ENCODE measurements at regions not wholly inside any gene's neighbourhood (a gene's known extent, or its start where the extent isn't known, plus 50 kb on each side); places are given as distances from the start of the nearest gene placed in this dataset.
"Not testable (repeated sequence)": the region's sequence is repeated elsewhere in the genome, so short reads cannot be mapped to it uniquely, and the experiment has no call there.

- H2AK5ac ChIP-seq (ENCODE audit: low read depth, low read length); DNase-seq (ENCODE audit: low read depth in 1 of 2, low spot score in 2 of 2); H3K36me3 ChIP-seq (ENCODE audit: control insufficient read depth in 2 of 4, insufficient read depth in 4 of 4, low read length in 3 of 4); H2BK5ac ChIP-seq (ENCODE audit: low read depth, low read length); H3K4ac ChIP-seq (replicated peaks; ENCODE audit: insufficient read length, low read depth, low read length); H3K4me2 ChIP-seq (ENCODE audit: insufficient read depth in 1 of 2, low read depth in 2 of 2, low read length in 2 of 2); H3K18ac ChIP-seq (ENCODE audit: extremely low read depth, low read length); H4K5ac ChIP-seq (ENCODE audit: insufficient read length, low read depth, low read length); H3K14ac ChIP-seq (ENCODE audit: insufficient read length); H3K79me1 ChIP-seq (ENCODE audit: low read depth, low read length); FAIRE-seq; H3K23me2 ChIP-seq (ENCODE audit: low read depth, low read length); H3K9ac ChIP-seq (replicated peaks in 1 of 4; ENCODE audit: extremely low read depth in 1 of 4, low read depth in 3 of 4, low read length in 3 of 4); H4K20me1 ChIP-seq (replicated peaks in 1 of 2; ENCODE audit: control insufficient read depth in 1 of 2, insufficient read depth in 2 of 2, low read length in 2 of 2); H2BK15ac ChIP-seq (ENCODE audit: low read length); H2AFZ ChIP-seq (ENCODE audit: low read length); H4K8ac ChIP-seq (ENCODE audit: extremely low read depth, insufficient read depth, low read length); H3K27me3 ChIP-seq (replicated peaks in 1 of 4; ENCODE audit: control insufficient read depth in 3 of 4, extremely low read depth in 1 of 4, insufficient read depth in 3 of 4, low read length in 3 of 4); H3K79me2 ChIP-seq (ENCODE audit: control insufficient read depth in 1 of 2, insufficient read depth in 2 of 2, low read length in 2 of 2); H2BK20ac ChIP-seq (ENCODE audit: low read length); H3K27ac ChIP-seq (ENCODE audit: low read depth, low read length); H3K56ac ChIP-seq (replicated peaks; ENCODE audit: insufficient read length, low read depth, low read length); H3K4me3 ChIP-seq (ENCODE audit: extremely low read depth in 1 of 4, insufficient read depth in 2 of 4, low read depth in 3 of 4, low read length in 4 of 4); H2BK120ac ChIP-seq (replicated peaks; ENCODE audit: low read depth, low read length); CTCF ChIA-PET (ENCODE audit: partially characterized antibody); H3K23ac ChIP-seq (ENCODE audit: insufficient read length); POLR2A ChIA-PET (ENCODE audit: partially characterized antibody); H3K4me1 ChIP-seq (replicated peaks in 1 of 4; ENCODE audit: control insufficient read depth in 3 of 4, insufficient read depth in 4 of 4, low read length in 3 of 4); H3K9me3 ChIP-seq (ENCODE audit: insufficient read depth in 2 of 2, low read depth in 1 of 2, low read length in 1 of 2); H2BK12ac ChIP-seq (ENCODE audit: low read depth, low read length); H4K91ac ChIP-seq (replicated peaks; ENCODE audit: insufficient read length, low read length): not testable (repeated sequence)
- WGBS, 2 experiments (ENCODE audit: extremely low coverage in 1 of 2, insufficient coverage in 1 of 2, insufficient read length in 1 of 2, insufficient replicate concordance in 2 of 2, low coverage in 1 of 2, low lambda C conversion rate in 2 of 2, missing lambda C conversion rate in 1 of 2), result 88% methylated on average over 4 of the region's 4 CpGs; no CpG with 5 or more reads in 1 of the 2 experiments
Observed at GRCh38 chr9:87028836-87029235, 81.5 kb upstream of the GAS1 start.
